A549 (cell line): ENCODE measurements at regions not wholly inside any gene's neighbourhood (a gene's known extent, or its start where the extent isn't known, plus 50 kb on each side); places are given as distances from the start of the nearest gene placed in this dataset.

Source experiments
- ATAC-seq, 2 experiments: fragments of 200-7000 bp in 1 of 2; fragments of >200 bp in 1 of 2; cut with Nextera tagmentation in 1 of 2; cut with Tn5 transposase in 1 of 2; 3 replicates each; pipeline versions ENCODE4 v1.8.0 to v1.9.1; 2018 to 2020; ENCODE audit warnings: mild to moderate bottlenecking in 1 of 2, moderate library complexity in 1 of 2
- CTCF ChIA-PET: fragments of 300-600 bp; sonication (Branson Sonifier 250); formaldehyde crosslinking; extraction: SDS; loops from one replicate; lab custom pipeline; 2021; ENCODE audit warnings: antibody characterized with exemption, inconsistent platforms; lab: Yijun Ruan, JAX
- POLR2A ChIA-PET: fragments of 350-600 bp; formaldehyde crosslinking; extraction: SDS; loops from one replicate; lab custom pipeline; 2021; ENCODE audit warnings: antibody characterized with exemption, inconsistent platforms; lab: Yijun Ruan, JAX
- DNase-seq, 2 experiments: peaks; one replicate each; pipeline versions ENCODE4 v3.0.0 to v3.0.0-alpha.2; 2011 to 2016; ENCODE audit warnings: low read depth in 1 of 2, low spot score in 1 of 2
- FAIRE-seq: peaks from 2 replicates; lab custom pipeline; 2011; peaks lifted over from hg19 to GRCh38; lab: Jason Lieb, UNC
- H3K27ac ChIP-seq, 2 experiments: fragments of >200 bp; sonication (Bioruptor Twin); formaldehyde crosslinking; 3 replicates each; pipeline ENCODE4 v1.5.1; 2016 to 2017
- H3K4me1 ChIP-seq: fragments of >200 bp; sonication (Bioruptor Twin); formaldehyde crosslinking; 3 replicates; pipeline ENCODE4 v1.6.1; 2016
- H3K4me2 ChIP-seq: fragments of >200 bp; sonication (Bioruptor Twin); formaldehyde crosslinking; 3 replicates; pipeline ENCODE4 v1.6.1; 2016
- H3K4me3 ChIP-seq: fragments of >200 bp; sonication (Bioruptor Twin); formaldehyde crosslinking; 3 replicates; pipeline ENCODE4 v1.5.1; 2016
- H3K9me3 ChIP-seq: fragments of >200 bp; sonication (Bioruptor Twin); formaldehyde crosslinking; 3 replicates; pipeline ENCODE4 v1.6.1; 2016
- EP300 ChIP-seq, 2 experiments: fragments of >200 bp; sonication (Bioruptor Twin); formaldehyde crosslinking; IDR thresholded peaks; 2 replicates in 1 of 2; 3 replicates in 1 of 2; pipeline ENCODE4 v1.6.1; 2016 to 2017
- MAFK ChIP-seq: fragments of 450-650 bp; IDR thresholded peaks from 2 replicates; pipeline ENCODE4 v1.6.1; 2014; ENCODE audit not compliant: partially characterized antibody
- WGBS: methylation state at CpG from one replicate; pipeline ENCODE4 v1.1.6; 2017; ENCODE audit errors: missing lambda C conversion rate; 5-methylcytosine and 5-hydroxymethylcytosine counted together

- TF ChIP-seq EP300 (IDR thresholded peaks at IDR 0.05) (no peak), MAFK (peak; percentile 81)
- ChIA-PET POLR2A (no interaction called here), CTCF (no interaction called here)
- WGBS = 27% methylated on average over 5 of the region's 5 CpGs
- H3K9me3 ChIP-seq = no peaks in the 10 kb centered on the region
- no peak for ATAC-seq
- H3K4me3 ChIP-seq = no peak overlapping the region
- no peak for DNase-seq
- FAIRE-seq = no peak
- no peak overlapping the region for H3K4me2 ChIP-seq
- no peaks in the 10 kb centered on the region for H3K4me1 ChIP-seq
- no peak overlapping the region for H3K27ac ChIP-seq
These were observed 51.7 kb upstream of the SRFBP1 start for GRCh38 chr5:121910036-121910435.
